HG02798 (cell line): ENCODE measurements at regions not wholly inside any gene's neighbourhood (a gene's known extent, or its start where the extent isn't known, plus 50 kb on each side); places are given as distances from the start of the nearest gene placed in this dataset.
"Not testable (repeated sequence)": the region's sequence is repeated elsewhere in the genome, so short reads cannot be mapped to it uniquely, and the experiment has no call there.

Source experiments
- ATAC-seq: cut with Tn5 transposase; IDR thresholded peaks from one replicate; pipeline ENCODE4 v1.9.1; 2021; ENCODE audit warnings: mild to moderate bottlenecking; ENCODE audit not compliant: unreplicated experiment, poor library complexity

DNA sequence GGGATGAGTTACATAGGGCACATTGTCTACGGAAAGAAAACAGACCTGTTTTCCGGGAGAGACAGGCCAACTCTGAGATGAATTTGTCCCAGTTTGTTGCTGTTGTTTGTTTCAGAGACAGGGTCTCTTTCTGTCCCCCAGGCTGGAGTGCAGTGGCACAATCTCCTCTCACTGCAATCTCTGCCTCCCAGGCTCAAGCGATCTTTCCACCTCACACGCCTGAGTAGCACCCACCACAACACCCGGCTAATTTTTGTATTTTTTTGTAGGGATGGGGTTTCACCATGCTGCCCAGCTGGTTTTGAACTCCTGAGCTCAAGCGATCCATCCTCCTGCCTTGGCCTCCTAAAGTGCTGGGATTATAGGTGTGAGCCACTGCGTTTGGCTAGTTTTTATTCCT lies 125.5 kb upstream of the ERRFI1 start:
- no peak for ATAC-seq

DNA sequence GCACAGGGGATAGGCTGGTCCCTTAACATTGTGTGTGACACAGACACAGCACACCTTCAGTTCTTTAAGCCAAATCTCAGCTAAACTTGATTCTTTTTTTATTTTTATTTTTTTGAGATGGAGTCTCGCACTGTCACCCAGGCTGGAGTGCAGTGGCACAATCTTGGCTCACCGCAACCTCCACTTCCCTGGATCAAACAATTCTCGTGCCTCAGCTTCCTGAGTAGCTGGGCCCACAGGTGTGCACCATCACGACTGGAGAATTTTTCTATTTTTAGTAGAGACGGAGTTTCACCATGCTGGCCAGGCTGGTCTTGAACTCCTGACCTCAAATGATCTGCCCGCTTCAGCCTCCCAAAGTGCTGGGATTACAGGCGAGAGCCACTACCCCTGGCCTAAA lies 123.6 kb upstream of the ERRFI1 start:
- ATAC-seq: not testable (repeated sequence)

DNA sequence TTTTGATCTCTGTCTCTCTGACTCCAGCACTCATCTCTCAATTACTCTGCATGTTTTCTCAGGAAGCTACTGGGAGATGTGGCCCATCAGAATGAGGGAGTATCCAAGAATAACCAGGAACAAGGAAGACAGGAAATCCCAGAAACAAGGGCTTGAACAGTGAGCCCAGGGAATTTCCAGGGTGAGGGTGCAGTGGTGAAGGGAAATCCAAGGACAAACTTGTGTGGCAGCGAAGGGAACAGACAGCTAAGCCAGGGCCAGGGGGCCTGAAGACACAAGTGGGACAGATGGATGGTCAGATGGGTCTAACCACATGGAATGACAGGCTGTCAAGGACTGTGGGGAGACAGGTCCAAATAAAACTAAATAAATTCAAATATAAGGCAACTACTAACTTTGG lies 121.8 kb upstream of the ERRFI1 start:
- ATAC-seq: no peak

GRCh38 chr1:8146257-8146855 lies 120.2 kb upstream of the ERRFI1 start:
- ATAC-seq: no peak

DNA sequence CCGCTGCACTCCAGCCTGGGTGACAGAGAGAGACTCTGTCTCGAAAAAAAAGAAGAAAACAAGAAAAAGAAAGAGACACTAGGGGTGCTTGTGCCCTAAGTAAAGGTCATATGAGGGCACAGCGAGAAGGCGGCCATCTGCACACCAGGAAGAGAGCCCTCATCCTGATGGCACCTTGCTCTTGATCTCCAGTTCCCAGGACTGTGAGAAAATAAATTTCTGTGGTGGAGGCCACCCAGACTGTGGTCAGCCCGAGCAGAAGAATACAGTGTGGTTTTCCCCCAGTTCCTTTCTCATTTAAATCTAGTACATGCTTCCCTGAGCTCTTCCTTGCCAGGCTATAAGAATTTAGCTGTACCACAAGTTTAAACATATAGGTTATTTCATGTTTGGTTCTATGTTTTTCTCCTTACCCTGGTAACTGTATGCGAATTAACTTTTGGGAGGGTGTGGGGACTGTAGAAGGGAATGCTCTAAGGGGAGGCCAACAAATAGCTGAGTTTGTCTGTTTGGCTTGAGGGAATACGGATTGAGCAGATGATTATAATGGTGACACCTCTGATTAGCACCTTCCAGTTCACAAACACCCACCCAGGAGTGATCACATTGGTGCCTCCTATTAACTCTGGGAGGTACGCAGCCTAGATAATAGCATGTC lies 119.6 kb upstream of the ERRFI1 start:
- ATAC-seq: no peak

DNA sequence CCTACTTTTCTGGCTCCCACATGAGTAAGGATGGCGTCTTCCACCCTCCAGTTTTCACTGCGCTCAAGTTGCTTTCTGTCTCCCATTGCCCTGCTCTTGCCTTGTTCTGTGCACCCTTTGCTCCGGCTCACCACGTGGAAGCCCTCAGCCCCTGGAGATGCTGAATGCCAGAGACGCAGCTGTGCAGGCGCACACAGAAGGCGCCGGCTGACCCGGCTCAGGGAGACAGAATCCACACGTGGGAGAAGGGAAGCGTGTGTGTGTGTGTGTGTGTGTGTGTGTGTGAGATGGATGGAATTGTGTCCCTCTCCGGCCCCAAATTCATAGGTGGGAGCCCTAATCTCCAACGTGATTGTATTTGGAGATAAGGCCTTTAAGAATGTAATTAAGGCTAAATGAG lies 118.2 kb upstream of the ERRFI1 start:
- no peak for ATAC-seq

GRCh38 chr1:8142955-8143629 lies 117.0 kb upstream of the ERRFI1 start:
- ATAC-seq: no peak

DNA sequence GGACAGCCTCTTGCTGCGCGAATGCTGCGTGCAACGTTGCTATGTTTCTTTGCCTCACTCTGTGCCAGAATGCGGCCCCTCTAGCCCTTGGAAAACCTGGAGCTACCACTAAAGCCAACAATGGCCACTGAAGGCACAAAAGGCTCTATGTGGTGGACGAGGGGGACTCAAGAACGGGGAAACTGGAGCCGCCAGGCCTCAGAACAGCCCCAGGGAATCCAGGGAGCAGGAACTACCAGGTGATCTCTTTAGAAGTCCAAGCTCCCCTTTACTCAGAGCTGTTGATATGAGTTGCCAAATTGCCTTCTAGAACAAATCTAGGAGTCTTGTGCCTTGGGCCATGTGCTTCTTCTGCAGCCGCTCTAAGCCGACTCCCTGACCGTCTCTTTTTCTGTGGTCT lies 113.8 kb upstream of the ERRFI1 start:
- no peak for ATAC-seq

DNA sequence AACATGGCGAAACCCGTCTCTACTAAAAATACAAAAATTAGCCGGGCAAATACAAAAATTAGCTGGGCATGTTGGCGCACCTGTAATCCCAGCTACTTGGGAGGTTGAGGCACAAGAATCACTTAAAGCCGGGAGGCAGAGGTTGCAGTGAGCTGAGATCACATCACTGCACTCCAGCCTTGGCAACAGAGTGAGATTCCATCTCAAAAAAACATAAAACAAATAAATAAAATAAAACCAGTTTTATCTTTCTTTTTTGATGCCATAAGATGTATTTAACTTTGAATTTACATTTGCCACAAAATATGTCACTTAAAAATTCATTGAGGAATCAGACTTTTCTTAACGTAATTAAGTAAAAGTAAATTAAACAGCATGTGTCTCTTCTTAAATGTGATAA lies 113.3 kb upstream of the ERRFI1 start:
- ATAC-seq: no peak

- no peak for ATAC-seq
Observed at GRCh38 chr1:8138673-8139072, 112.6 kb upstream of the ERRFI1 start.

- no peak for ATAC-seq
Observed at GRCh38 chr1:8137481-8138244, 111.6 kb upstream of the ERRFI1 start.

DNA sequence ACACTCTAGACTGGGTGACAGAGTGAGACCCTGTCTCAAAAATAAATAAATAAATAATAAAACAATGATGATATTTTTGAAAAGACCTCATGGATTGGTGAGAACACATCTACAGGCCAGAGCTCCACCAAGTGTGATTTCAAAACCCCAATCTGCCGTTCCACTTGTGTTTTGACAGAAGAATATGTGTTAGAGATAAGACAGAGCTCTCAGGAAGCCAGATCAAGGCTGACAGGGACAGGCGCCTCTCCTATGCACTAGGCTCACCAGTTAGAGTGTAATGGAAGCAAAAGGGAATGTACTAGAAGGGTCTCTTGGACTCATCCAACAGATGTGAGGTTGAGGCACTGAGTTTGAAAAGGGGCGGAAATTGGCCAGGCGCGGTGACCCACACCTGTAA lies 110.7 kb upstream of the ERRFI1 start:
- no peak for ATAC-seq

- no peak for ATAC-seq
Observed at GRCh38 chr1:8135250-8135649, 109.1 kb upstream of the ERRFI1 start.

- ATAC-seq: no peak
Observed at GRCh38 chr1:8134546-8135235, 108.6 kb upstream of the ERRFI1 start.

GRCh38 chr1:8133657-8134430 lies 107.7 kb upstream of the ERRFI1 start:
- ATAC-seq: no peak

GRCh38 chr1:8133190-8133589 lies 107.1 kb upstream of the ERRFI1 start:
- no peak for ATAC-seq

GRCh38 chr1:8127171-8127641 lies 101.1 kb upstream of the ERRFI1 start:
- no peak for ATAC-seq

GRCh38 chr1:8122477-8123407 lies 96.6 kb upstream of the ERRFI1 start:
- ATAC-seq: no peak

DNA sequence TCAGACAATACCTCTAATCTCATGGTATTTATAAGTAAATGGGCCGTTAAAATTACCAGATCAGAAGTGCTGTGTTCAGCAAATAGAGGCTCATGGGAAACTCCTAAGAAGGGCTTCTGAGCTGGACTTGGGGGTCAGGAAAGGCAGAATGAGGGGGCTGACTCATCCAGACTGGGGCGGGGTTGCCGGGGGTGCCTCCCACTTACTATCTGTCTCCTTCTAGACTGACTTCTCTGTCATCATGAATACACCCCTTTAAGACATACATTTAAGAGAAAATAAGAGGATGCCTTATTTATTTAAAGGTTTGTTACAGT lies 96.0 kb upstream of the ERRFI1 start:
- ATAC-seq: no peak
